GM12878 (cell line): ENCODE measurements at regions not wholly inside any gene's neighbourhood (a gene's known extent, or its start where the extent isn't known, plus 50 kb on each side); places are given as distances from the start of the nearest gene placed in this dataset.

ENCODE experiments used
- ATAC-seq: fragments of 200-7000 bp; cut with Tn5 transposase; 3 replicates; pipeline ENCODE4 v1.9.1; 2020; ENCODE audit warnings: mild to moderate bottlenecking, moderate library complexity
- BruUV-seq: library from RNA; stranded (reverse); fragments of 400-500 nt; replicated peaks from 2 replicates; lab custom pipeline; 2021; lab: Mats Ljungman, UMichigan
- CTCF ChIA-PET: fragments of 300-600 bp; sonication (Branson Sonifier 250); formaldehyde crosslinking; extraction: SDS; loops from one replicate; lab custom pipeline; 2021; ENCODE audit warnings: inconsistent platforms; lab: Yijun Ruan, JAX
- POLR2A ChIA-PET: fragments of 350-600 bp; formaldehyde crosslinking; extraction: SDS; loops from one replicate; lab custom pipeline; 2021; ENCODE audit warnings: inconsistent platforms; lab: Charles Lee
- RAD21 ChIA-PET: fragments of 300-600 bp; sonication (Branson Sonifier 250); formaldehyde crosslinking; loops from one replicate; lab custom pipeline; 2023; ENCODE audit warnings: antibody characterized with exemption; ENCODE audit not compliant: unreplicated experiment; lab: Charles Lee
- SMC1A ChIA-PET: fragments of 300-600 bp; sonication (Branson Sonifier 250); formaldehyde crosslinking; loops from one replicate; lab custom pipeline; 2023; ENCODE audit not compliant: unreplicated experiment, uncharacterized antibody; lab: Charles Lee
- DNase-seq: peaks from one replicate; pipeline ENCODE4 v3.0.0-alpha.2; 2011; ENCODE audit warnings: low read depth, low spot score
- FAIRE-seq: peaks from 3 replicates; lab custom pipeline; 2011; peaks lifted over from hg19 to GRCh38; lab: Jason Lieb, UNC
- H2AFZ ChIP-seq: 2 replicates; pipeline ENCODE4 v1.6.0; 2011; ENCODE audit warnings: low read depth, low read length, control low read depth; ENCODE audit not compliant: control insufficient read depth
- H3K27ac ChIP-seq: 2 replicates; pipeline ENCODE4 v1.5.1; 2011; ENCODE audit warnings: control low read depth; ENCODE audit not compliant: control insufficient read depth, insufficient read depth
- H3K27me3 ChIP-seq, 2 experiments: replicated peaks in 1 of 2; 2 replicates each; pipeline versions ENCODE4 v1.6.0 to v1.6.1; 2011; ENCODE audit warnings: low read length in 1 of 2; ENCODE audit not compliant: control insufficient read depth in 2 of 2, insufficient read depth in 2 of 2
- H3K36me3 ChIP-seq, 2 experiments: 2 replicates each; pipeline ENCODE4 v1.5.1; 2011; ENCODE audit warnings: low read length in 1 of 2; ENCODE audit not compliant: control insufficient read depth in 2 of 2, insufficient read depth in 2 of 2
- H3K4me1 ChIP-seq: 2 replicates; pipeline ENCODE4 v1.6.1; 2011; ENCODE audit warnings: mild to moderate bottlenecking, low read length, moderate library complexity, mixed read lengths; ENCODE audit not compliant: control insufficient read depth, insufficient read depth
- H3K4me2 ChIP-seq: 2 replicates; pipeline ENCODE4 v1.6.0; 2011; ENCODE audit warnings: control low read depth; ENCODE audit not compliant: control insufficient read depth, insufficient read depth
- H3K4me3 ChIP-seq: fragments of 200-600 bp; sonication (generic); 2 replicates; pipeline ENCODE4 v1.5.1; 2016
- H3K79me2 ChIP-seq: 2 replicates; pipeline ENCODE4 v1.6.0; 2011; ENCODE audit warnings: low read length; ENCODE audit not compliant: control insufficient read depth, insufficient read depth
- H3K9ac ChIP-seq: 2 replicates; pipeline ENCODE4 v1.8.0; 2011; ENCODE audit warnings: low read length, control low read depth, mixed read lengths; ENCODE audit not compliant: control insufficient read depth, insufficient read depth
- H3K9me3 ChIP-seq: replicated peaks from 3 replicates; pipeline ENCODE4 v1.5.1; 2011; ENCODE audit warnings: mild to moderate bottlenecking, low read length; ENCODE audit not compliant: control insufficient read depth, insufficient read depth
- H4K20me1 ChIP-seq: 2 replicates; pipeline ENCODE4 v1.6.0; 2011; ENCODE audit not compliant: control insufficient read depth, insufficient read depth
- E2F4 ChIP-seq: IDR thresholded peaks from 2 replicates; pipeline ENCODE4 v1.6.1; 2012; ENCODE audit warnings: low read depth, low read length, improper control_type of control experiment
- EP300 ChIP-seq, 2 experiments: fragments of 150-350 bp in 1 of 2; IDR thresholded peaks; 2 replicates each; pipeline ENCODE4 v1.6.1; 2011 to 2012; ENCODE audit warnings: low read depth in 2 of 2, low read length in 2 of 2, borderline replicate concordance in 1 of 2, improper control_type of control experiment in 1 of 2, inconsistent platforms in 1 of 2; ENCODE audit not compliant: control insufficient read depth in 1 of 2
- FOXM1 ChIP-seq: IDR thresholded peaks from 2 replicates; pipeline ENCODE4 v1.6.1; 2012; ENCODE audit warnings: low read depth, mild to moderate bottlenecking, inconsistent platforms, low read length, moderate library complexity
- HDAC6 ChIP-seq: fragments of 200-600 bp; sonication (generic); IDR thresholded peaks from one replicate; pipeline ENCODE4 v1.8.0; 2017; ENCODE audit warnings: antibody characterized with exemption; ENCODE audit not compliant: unreplicated experiment
- IRF5 ChIP-seq: fragments of 450-650 bp; IDR thresholded peaks from 2 replicates; pipeline ENCODE4 v1.6.1; 2017; ENCODE audit warnings: borderline replicate concordance
- KLF5 ChIP-seq: fragments of 450-650 bp; IDR thresholded peaks from 2 replicates; pipeline ENCODE4 v1.6.1; 2014; ENCODE audit warnings: mild to moderate bottlenecking; ENCODE audit not compliant: partially characterized antibody
- NR2C1 ChIP-seq: fragments of 450-650 bp; IDR thresholded peaks from 2 replicates; pipeline ENCODE4 v1.6.1; 2017; ENCODE audit warnings: antibody characterized with exemption, mild to moderate bottlenecking, moderate library complexity
- NR2C2 ChIP-seq: IDR thresholded peaks from 2 replicates; pipeline ENCODE4 v1.6.1; 2011; ENCODE audit warnings: borderline replicate concordance, low read depth; ENCODE audit not compliant: control insufficient read depth, insufficient read length
- PAX8 ChIP-seq: fragments of 450-650 bp; IDR thresholded peaks from 2 replicates; pipeline ENCODE4 v1.6.1; 2017; ENCODE audit warnings: mild to moderate bottlenecking, moderate library complexity
- POU2F2 ChIP-seq: IDR thresholded peaks from 3 replicates; pipeline ENCODE4 v1.6.1; 2011; ENCODE audit warnings: low read depth, mild to moderate bottlenecking, low read length, borderline replicate concordance
- RB1 ChIP-seq: fragments of 450-650 bp; formaldehyde crosslinking; IDR thresholded peaks from 2 replicates; pipeline ENCODE4 v1.6.1; 2017; ENCODE audit warnings: mild to moderate bottlenecking, borderline replicate concordance
- SP1 ChIP-seq: IDR thresholded peaks from one replicate; pipeline ENCODE4 v1.6.1; 2011; ENCODE audit warnings: low read depth, low read length
- SUPT20H ChIP-seq: IDR thresholded peaks from 2 replicates; pipeline ENCODE4 v1.6.1; 2011; ENCODE audit warnings: low read depth, mild to moderate bottlenecking, low read length, moderate library complexity, borderline replicate concordance; ENCODE audit not compliant: control insufficient read depth
- ZNF24 ChIP-seq: fragments of 450-650 bp; IDR thresholded peaks from 2 replicates; pipeline ENCODE4 v1.6.1; 2017; ENCODE audit warnings: antibody characterized with exemption, mild to moderate bottlenecking
- WGBS: methylation state at CpG from one replicate; pipeline ENCODE4 v1.1.6; 2016; ENCODE audit warnings: low lambda C conversion rate; ENCODE audit not compliant: insufficient replicate concordance, insufficient coverage; ENCODE audit errors: missing lambda C conversion rate; 5-methylcytosine and 5-hydroxymethylcytosine counted together
- in situ Hi-C: fragments of 300-500 bp; cut with MboI; formaldehyde crosslinking; loops from 9 replicates; pipeline ENCODE4 v1.14.3; 2018; ENCODE audit warnings: mixed read lengths
- intact Hi-C: fragments of 100-400 bp; cut with micrococcal nuclease; formaldehyde crosslinking; loops from one replicate; pipeline ENCODE4 v1.14.2; 2022; ENCODE audit not compliant: unreplicated experiment
- TF ChIP-seq, protein P1 (sequence below): fragments of 450-650 bp; IDR thresholded peaks from 2 replicates; pipeline ENCODE4 v1.6.1; 2016; ENCODE audit warnings: mild to moderate bottlenecking, moderate library complexity, borderline replicate concordance

DNA sequence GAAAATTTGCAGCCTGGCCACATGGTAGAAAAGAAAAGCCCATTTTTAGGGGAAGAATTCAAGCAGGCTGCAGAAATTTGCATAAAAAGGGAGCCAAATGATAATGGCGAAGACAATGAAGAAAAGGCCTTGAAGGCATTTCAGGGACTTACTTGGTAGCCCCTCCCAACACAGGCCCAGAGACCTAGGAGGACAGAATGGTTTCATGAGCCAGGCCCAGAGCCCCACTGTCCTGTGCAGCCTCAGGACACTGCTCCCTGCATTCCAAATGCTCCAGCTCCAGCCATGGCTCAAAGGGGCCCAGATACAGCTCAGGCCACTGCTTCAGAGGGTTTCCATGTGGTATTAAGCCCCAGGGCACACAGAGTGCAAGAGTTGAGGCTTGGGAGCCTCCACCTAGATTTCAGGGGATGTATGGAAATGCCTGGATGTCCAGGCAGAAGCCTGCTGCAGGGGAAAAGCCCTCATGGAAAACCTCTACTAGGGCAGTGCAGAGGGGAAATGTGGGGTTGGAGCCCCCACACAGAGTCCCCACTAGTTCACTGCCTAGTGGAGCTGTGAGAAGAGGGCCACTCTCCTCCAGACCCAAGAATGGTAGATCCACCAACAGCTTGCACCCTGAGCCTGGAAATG lies 271.7 kb upstream of the KLF3 start (continued):
- no peak for TF ChIP-seq NR2C2

DNA sequence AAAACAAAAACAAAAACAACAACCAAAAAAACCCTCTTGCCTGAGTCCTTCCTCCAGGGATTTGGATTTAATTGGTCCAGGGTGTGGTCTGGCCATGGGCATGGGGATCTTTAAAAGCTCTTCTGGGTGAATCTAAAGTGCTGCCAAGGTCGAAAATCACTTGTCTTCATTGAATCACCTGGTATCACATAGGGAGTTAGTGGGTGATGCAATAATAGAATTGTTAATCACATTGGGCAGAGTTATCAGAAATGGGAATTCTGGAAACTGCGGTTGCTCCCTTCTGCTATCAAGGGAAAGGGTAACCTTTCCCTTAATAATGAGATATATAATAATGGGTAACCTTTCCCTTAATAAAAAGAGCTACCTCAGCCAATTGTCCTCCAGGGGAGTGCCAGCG lies 267.9 kb upstream of the KLF3 start:
- TF ChIP-seq IRF5 (no peak), ZNF24 (no peak), E2F4 (no peak), HDAC6 (no peak), FOXM1 (no peak), SUPT20H (no peak), PAX8 (no peak), KLF5 (no peak), RB1 (no peak), EP300 (IDR thresholded peaks at IDR 0.05; ENCODE audit: borderline replicate concordance in 1 of 2, control insufficient read depth in 1 of 2, low read depth in 2 of 2, low read length in 2 of 2) (no peak), POU2F2 (no peak), SP1 (no peak), NR2C1 (no peak)
- TF ChIP-seq, protein P1, sequence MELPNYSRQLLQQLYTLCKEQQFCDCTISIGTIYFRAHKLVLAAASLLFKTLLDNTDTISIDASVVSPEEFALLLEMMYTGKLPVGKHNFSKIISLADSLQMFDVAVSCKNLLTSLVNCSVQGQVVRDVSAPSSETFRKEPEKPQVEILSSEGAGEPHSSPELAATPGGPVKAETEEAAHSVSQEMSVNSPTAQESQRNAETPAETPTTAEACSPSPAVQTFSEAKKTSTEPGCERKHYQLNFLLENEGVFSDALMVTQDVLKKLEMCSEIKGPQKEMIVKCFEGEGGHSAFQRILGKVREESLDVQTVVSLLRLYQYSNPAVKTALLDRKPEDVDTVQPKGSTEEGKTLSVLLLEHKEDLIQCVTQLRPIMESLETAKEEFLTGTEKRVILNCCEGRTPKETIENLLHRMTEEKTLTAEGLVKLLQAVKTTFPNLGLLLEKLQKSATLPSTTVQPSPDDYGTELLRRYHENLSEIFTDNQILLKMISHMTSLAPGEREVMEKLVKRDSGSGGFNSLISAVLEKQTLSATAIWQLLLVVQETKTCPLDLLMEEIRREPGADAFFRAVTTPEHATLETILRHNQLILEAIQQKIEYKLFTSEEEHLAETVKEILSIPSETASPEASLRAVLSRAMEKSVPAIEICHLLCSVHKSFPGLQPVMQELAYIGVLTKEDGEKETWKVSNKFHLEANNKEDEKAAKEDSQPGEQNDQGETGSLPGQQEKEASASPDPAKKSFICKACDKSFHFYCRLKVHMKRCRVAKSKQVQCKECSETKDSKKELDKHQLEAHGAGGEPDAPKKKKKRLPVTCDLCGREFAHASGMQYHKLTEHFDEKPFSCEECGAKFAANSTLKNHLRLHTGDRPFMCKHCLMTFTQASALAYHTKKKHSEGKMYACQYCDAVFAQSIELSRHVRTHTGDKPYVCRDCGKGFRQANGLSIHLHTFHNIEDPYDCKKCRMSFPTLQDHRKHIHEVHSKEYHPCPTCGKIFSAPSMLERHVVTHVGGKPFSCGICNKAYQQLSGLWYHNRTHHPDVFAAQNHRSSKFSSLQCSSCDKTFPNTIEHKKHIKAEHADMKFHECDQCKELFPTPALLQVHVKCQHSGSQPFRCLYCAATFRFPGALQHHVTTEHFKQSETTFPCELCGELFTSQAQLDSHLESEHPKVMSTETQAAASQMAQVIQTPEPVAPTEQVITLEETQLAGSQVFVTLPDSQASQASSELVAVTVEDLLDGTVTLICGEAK, result no peak
- H3K27me3 ChIP-seq, result no peaks in the 10 kb centered on the region
- no peaks in the 10 kb centered on the region for H4K20me1 ChIP-seq
- in situ Hi-C loops, result no loop called here
- no peak overlapping the region for H3K27ac ChIP-seq
- ChIA-PET RAD21 (no interaction called here), POLR2A (no interaction called here), SMC1A (interaction anchor here (0.6 to 0.8 kb wide), 2 partner anchors 29 to 132 kb away, joined by 3 read pairs; no protein-coding TSS in a partner anchor), CTCF (no interaction called here)
- FAIRE-seq, result no peak
- no peak for ATAC-seq
- no peaks in the 10 kb centered on the region for H3K79me2 ChIP-seq
- H3K9me3 ChIP-seq, result no peaks in the 10 kb centered on the region; the same call in 2 of the 3 replicates
- no peak overlapping the region for H2AFZ ChIP-seq
- no peaks in the 10 kb centered on the region for H3K4me1 ChIP-seq
- H3K4me3 ChIP-seq, result no peak overlapping the region
- intact Hi-C loops, result no loop called here
- BruUV-seq, result no TSS peak
- DNase-seq, result no peak
- no peak overlapping the region for H3K4me2 ChIP-seq
- WGBS, result 47% methylated on average over 3 of the region's 3 CpGs
- no peaks in the 10 kb centered on the region for H3K36me3 ChIP-seq
- no peak overlapping the region for H3K9ac ChIP-seq
